Adipocyte (in vitro differentiated cells): ENCODE measurements at regions not wholly inside any gene's neighbourhood (a gene's known extent, or its start where the extent isn't known, plus 50 kb on each side); places are given as distances from the start of the nearest gene placed in this dataset.
A peak's percentile ranks its signal among the peaks of the same experiment; 100 is the strongest.

ENCODE experiments used
- DNase-seq: peaks from one replicate; pipeline ENCODE4 v3.0.0-alpha.2; 2015; ENCODE audit warnings: low read depth
- H3K27me3 ChIP-seq: replicated peaks from 2 replicates; pipeline ENCODE4 v1.7.0; 2013; ENCODE audit warnings: mild to moderate bottlenecking, low read length, moderate library complexity; ENCODE audit not compliant: control insufficient read depth, insufficient read depth
- H3K36me3 ChIP-seq: 2 replicates; pipeline ENCODE4 v1.7.0; 2013; ENCODE audit warnings: low read length, mild to moderate bottlenecking, moderate library complexity; ENCODE audit not compliant: control insufficient read depth, insufficient read depth, severe bottlenecking
- H3K4me1 ChIP-seq: 2 replicates; pipeline ENCODE4 v1.7.0; 2013; ENCODE audit warnings: mild to moderate bottlenecking, low read length, moderate library complexity; ENCODE audit not compliant: control insufficient read depth, insufficient read depth
- H3K4me3 ChIP-seq: 2 replicates; pipeline ENCODE4 v1.7.0; 2013; ENCODE audit warnings: mild to moderate bottlenecking, low read length, moderate library complexity
- H3K9ac ChIP-seq: 2 replicates; pipeline ENCODE4 v1.7.0; 2013; ENCODE audit warnings: mild to moderate bottlenecking, low read length, moderate library complexity
- H3K9me3 ChIP-seq: 2 replicates; pipeline ENCODE4 v1.7.0; 2013; ENCODE audit warnings: mild to moderate bottlenecking, low read length, moderate library complexity; ENCODE audit not compliant: control insufficient read depth

- Histone ChIP-seq H3K27me3 (no peaks in the 10 kb centered on the region), H3K36me3 (no peaks in the 10 kb centered on the region), H3K4me3 (no peak overlapping the region), H3K9ac (no peak overlapping the region), H3K4me1 (no peaks in the 10 kb centered on the region), H3K9me3 (no peaks in the 10 kb centered on the region)
- no peak for DNase-seq
Observed at GRCh38 chr3:177740254-177740653, 543.0 kb upstream of the TBL1XR1 start.

DNA sequence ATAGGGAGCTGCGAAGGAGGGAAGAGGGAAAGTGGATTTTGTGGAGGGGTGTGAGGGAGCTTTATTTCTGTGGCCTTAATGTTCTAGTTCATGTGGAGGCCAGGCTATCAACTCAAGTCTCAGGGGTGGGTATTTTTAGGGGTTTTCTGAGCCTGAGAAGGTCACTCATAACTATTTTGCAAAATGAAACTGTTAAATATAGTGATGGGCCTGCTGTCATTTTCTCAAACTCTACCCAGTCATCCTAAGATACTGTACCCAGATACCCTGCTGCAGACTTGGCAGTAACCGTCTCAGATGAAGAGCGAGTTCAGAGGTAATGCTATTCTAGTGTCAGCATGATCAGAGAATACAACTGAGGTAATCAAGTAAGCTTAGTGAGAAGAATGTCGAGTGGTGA is 545.0 kb upstream of the TBL1XR1 start:
- no peak overlapping the region for H3K9ac ChIP-seq
- H3K9me3 ChIP-seq: no peaks in the 10 kb centered on the region
- no peak for DNase-seq
- peaks cover 5% of the 10 kb centered on the region for H3K4me1 ChIP-seq
- no peak overlapping the region for H3K4me3 ChIP-seq
- no peaks in the 10 kb centered on the region for H3K27me3 ChIP-seq
- H3K36me3 ChIP-seq: no peaks in the 10 kb centered on the region

DNA sequence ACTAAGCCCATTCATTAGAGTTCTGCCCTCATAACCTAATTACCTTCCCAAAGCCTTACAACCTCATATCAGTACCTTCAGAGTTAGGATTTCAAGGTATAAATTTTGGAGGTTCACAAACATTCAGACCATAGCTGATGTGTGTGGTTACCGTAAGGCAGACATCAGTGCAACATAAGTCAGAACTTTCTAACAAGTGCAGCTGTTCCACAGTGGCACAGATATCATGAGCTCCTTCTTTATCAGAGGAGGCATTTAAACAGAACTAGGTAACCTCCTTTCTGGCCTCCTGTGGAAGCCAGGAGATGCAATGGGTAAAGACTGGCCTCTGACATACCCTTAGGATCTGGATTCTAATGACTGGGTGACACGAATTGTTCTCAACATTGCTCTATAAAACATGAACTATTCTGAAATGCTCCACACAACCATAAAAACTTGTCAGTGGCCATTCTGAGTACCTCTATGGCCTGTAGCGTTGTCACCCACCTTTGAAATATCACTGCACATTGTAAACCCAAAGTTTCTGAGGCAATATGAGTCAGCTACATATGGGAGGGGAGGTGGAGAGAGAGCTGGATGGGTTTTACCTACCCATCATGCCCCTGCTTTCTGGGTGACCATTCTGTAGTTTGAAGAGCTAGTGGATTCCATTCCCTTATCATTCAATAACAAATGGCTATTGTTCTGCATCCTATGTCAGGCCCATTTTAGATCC is 546.0 kb upstream of the TBL1XR1 start:
- Histone ChIP-seq H3K9me3 (no peaks in the 10 kb centered on the region), H3K4me1 (peaks cover 5% of the 10 kb centered on the region), H3K9ac (no peak overlapping the region), H3K36me3 (no peaks in the 10 kb centered on the region), H3K27me3 (no peaks in the 10 kb centered on the region), H3K4me3 (no peak overlapping the region)
- no peak for DNase-seq

DNA sequence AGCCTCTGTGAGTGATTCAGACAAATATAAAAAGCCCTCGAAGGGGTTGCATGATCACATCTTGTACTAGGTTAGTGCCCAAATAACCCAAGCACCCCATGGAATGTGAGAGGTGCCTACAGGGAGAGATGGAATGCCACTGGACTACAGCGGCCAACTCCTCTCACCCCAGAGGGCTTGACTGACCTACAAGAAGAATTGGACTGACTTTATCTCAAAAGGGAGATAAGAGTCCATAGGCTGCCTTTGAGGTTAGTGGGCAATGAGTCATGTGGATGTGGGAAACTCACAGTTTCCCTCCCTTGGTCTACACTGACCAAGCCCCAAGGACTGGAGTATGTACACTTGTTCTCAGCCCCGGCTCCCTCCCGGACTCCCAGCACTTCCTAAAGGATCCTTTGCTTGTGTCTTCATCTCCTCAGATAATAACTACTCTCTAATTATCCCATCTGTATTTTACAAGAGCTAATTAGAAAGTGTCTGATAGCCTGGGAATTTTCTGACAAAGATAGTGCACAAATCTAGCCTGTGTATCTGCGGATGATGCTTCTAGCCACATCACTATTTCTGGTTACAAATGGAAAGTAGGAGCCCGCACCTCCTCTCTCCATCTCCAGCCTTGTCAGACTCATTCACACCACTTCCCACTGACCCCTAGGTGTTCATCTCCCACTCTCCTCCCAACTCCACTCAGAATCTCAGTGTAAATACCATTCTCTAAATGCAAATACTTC is 547.8 kb upstream of the TBL1XR1 start:
- H3K4me1 ChIP-seq: peaks cover 5% of the 10 kb centered on the region
- peak; percentile 40 for DNase-seq

GRCh38 chr3:177745607-177746005 is 548.3 kb upstream of the TBL1XR1 start:
- Histone ChIP-seq H3K36me3 (no peaks in the 10 kb centered on the region), H3K27me3 (no peaks in the 10 kb centered on the region), H3K4me1 (peaks cover 5% of the 10 kb centered on the region), H3K9ac (no peak overlapping the region), H3K4me3 (no peak overlapping the region), H3K9me3 (no peaks in the 10 kb centered on the region)
- no peak for DNase-seq

More for the DNA sequence above, 547.8 kb upstream of the TBL1XR1 start:
- H3K36me3 ChIP-seq: no peaks in the 10 kb centered on the region
- no peak overlapping the region for H3K9ac ChIP-seq
- no peaks in the 10 kb centered on the region for H3K9me3 ChIP-seq
- no peak overlapping the region for H3K4me3 ChIP-seq
- H3K27me3 ChIP-seq: no peaks in the 10 kb centered on the region

GRCh38 chr3:177746337-177746933 is 549.2 kb upstream of the TBL1XR1 start:
- peak overlapping the region; percentile 2 for H3K9ac ChIP-seq
- peak; percentile 81 for DNase-seq
- H3K4me1 ChIP-seq: peaks cover 5% of the 10 kb centered on the region
- H3K36me3 ChIP-seq: no peaks in the 10 kb centered on the region
- H3K4me3 ChIP-seq: no peak overlapping the region
- no peaks in the 10 kb centered on the region for H3K9me3 ChIP-seq
- H3K27me3 ChIP-seq: no peaks in the 10 kb centered on the region

DNA sequence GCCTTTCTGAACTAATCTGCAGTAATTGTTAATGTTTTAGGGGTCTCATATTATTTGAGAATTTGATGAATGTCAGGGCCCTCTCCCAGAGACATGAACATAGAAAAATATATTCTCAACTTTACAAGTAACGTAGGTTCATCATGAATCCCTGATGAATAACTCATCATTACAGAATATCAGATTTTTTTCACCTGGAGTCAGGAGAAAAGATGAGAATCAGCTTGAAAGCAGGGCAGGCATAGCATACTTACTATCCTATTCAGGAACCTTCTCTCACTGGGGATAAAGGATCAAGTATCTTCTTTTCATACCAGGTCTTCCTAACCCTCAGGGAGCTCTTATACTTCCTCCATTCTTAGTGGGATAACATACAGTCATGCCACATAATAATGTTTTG is 552.6 kb upstream of the TBL1XR1 start:
- no peaks in the 10 kb centered on the region for H3K36me3 ChIP-seq
- H3K27me3 ChIP-seq: no peaks in the 10 kb centered on the region
- no peak overlapping the region for H3K4me3 ChIP-seq
- peaks cover 22% of the 10 kb centered on the region for H3K4me1 ChIP-seq
- no peak for DNase-seq
- H3K9me3 ChIP-seq: no peaks in the 10 kb centered on the region
- H3K9ac ChIP-seq: no peak overlapping the region

- no peak overlapping the region for H3K4me3 ChIP-seq
- no peak for DNase-seq
- peaks cover 22% of the 10 kb centered on the region for H3K4me1 ChIP-seq
- H3K27me3 ChIP-seq: no peaks in the 10 kb centered on the region
- H3K36me3 ChIP-seq: no peaks in the 10 kb centered on the region
- no peaks in the 10 kb centered on the region for H3K9me3 ChIP-seq
- H3K9ac ChIP-seq: no peak overlapping the region
Observed at GRCh38 chr3:177750436-177750835, 553.2 kb upstream of the TBL1XR1 start.

DNA sequence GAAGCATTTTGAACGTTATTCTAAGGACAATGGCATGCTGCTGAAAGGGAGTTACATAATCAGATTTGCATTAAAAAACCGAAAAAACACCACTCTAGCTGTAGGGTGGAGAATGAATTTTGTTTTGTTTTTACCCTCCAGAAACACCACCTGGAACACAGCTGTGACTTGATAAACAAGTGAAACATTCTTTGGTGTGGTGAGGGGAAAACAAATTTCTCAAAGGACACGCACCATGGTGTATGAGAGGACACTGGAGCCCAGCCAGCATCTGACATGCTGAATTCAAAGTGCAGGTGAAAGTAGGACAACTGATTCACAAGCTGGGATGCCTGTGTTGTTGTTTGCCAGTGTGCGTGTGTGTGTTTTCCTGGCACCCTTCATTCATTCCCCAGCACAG is 554.5 kb upstream of the TBL1XR1 start:
- H3K27me3 ChIP-seq: no peaks in the 10 kb centered on the region
- H3K9ac ChIP-seq: no peak overlapping the region
- no peaks in the 10 kb centered on the region for H3K36me3 ChIP-seq
- no peak overlapping the region for H3K4me3 ChIP-seq
- DNase-seq: no peak
- H3K9me3 ChIP-seq: no peaks in the 10 kb centered on the region
- peaks cover 17% of the 10 kb centered on the region for H3K4me1 ChIP-seq

GRCh38 chr3:177752831-177753230 is 555.5 kb upstream of the TBL1XR1 start:
- Histone ChIP-seq H3K27me3 (no peaks in the 10 kb centered on the region), H3K9ac (no peak overlapping the region), H3K4me1 (peaks cover 24% of the 10 kb centered on the region), H3K9me3 (peaks cover 2% of the 10 kb centered on the region), H3K4me3 (no peak overlapping the region), H3K36me3 (no peaks in the 10 kb centered on the region)
- no peak for DNase-seq

GRCh38 chr3:177753451-177754155 is 556.3 kb upstream of the TBL1XR1 start:
- H3K4me1 ChIP-seq: peaks cover 32% of the 10 kb centered on the region
- peak overlapping the region; percentile 13 for H3K9ac ChIP-seq
- DNase-seq: no peak
- H3K27me3 ChIP-seq: no peaks in the 10 kb centered on the region
- H3K4me3 ChIP-seq: no peak overlapping the region
- H3K9me3 ChIP-seq: peaks cover 2% of the 10 kb centered on the region
- no peaks in the 10 kb centered on the region for H3K36me3 ChIP-seq
